ENCODE measurements at regions not wholly inside any gene's neighbourhood (a gene's known extent, or its start where the extent isn't known, plus 50 kb on each side); places are given as distances from the start of the nearest gene placed in this dataset.

DNA sequence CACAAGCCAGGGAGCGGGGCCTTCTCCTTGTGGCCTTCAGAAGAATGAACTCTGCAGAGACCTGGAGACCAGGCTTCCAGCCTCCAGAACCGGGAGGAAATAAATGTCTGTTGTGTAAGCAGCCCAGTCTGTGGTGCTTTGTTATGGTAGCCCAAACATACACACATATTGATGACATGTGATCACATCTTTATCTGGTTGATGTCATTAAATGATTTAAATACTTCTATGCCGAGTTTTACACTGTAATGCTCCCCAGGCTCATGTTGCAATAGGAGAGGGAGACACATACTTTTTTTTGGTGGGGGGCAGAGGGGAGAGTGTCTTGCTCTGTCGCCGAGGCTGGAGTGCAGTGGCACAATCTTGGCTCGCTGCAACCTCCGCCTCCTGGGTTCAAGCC, 188.0 kb upstream of the IRS2 start:
- H3K9ac ChIP-seq (ENCODE audit: extremely low read depth, insufficient read length, low read length): no peak overlapping the region
- H3K4ac ChIP-seq (ENCODE audit: low read depth, low read length): no peak overlapping the region
- DNase-seq: no peak
- H2BK120ac ChIP-seq (ENCODE audit: low read depth, low read length, poor library complexity, severe bottlenecking): no peak overlapping the region
- Mint-ChIP-seq H3K4me1 (no peaks in the 10 kb centered on the region), H3K27me3 (ENCODE audit: low read depth) (peaks cover 6% of the 10 kb centered on the region), H3K36me3 (ENCODE audit: insufficient read depth in 1 of 3, low read depth in 3 of 3) (peaks cover 0 to 14% (median 3%) of the 10 kb centered on the region in 3 experiments; a peak in 3 of 7 replicates), H3K4me3 (no peak overlapping the region), H3K27ac (no peak overlapping the region), H3K9me3 (peaks cover 10 to 13% of the 10 kb centered on the region in 2 experiments)
- H3K4me2 ChIP-seq (ENCODE audit: insufficient read depth, insufficient read length, low read length): no peak overlapping the region
- H3K79me2 ChIP-seq (ENCODE audit: insufficient read depth, low read length): no peaks in the 10 kb centered on the region
- H4K91ac ChIP-seq (ENCODE audit: insufficient read length, low read depth, low read length): no peak overlapping the region
- peaks cover 5% of the 10 kb centered on the region for H3K9me3 ChIP-seq (ENCODE audit: control insufficient read depth, low read depth, low read length)
- no peaks in the 10 kb centered on the region for H3K23me2 ChIP-seq (ENCODE audit: insufficient read length, low read depth, low read length, poor library complexity, severe bottlenecking)
- H4K8ac ChIP-seq (replicated peaks; ENCODE audit: insufficient read length, low read depth, low read length): no peak overlapping the region
- H2BK20ac ChIP-seq (ENCODE audit: low read depth, low read length, poor library complexity, severe bottlenecking): no peak overlapping the region
- no peak overlapping the region for H2AK5ac ChIP-seq (ENCODE audit: insufficient read length, low read length)
- H3K79me1 ChIP-seq (ENCODE audit: insufficient read depth, low read depth, low read length, poor library complexity, severe bottlenecking): no peaks in the 10 kb centered on the region
- H2BK12ac ChIP-seq (ENCODE audit: insufficient read length, low read depth, low read length): no peak overlapping the region
- no peak overlapping the region for H3K18ac ChIP-seq (ENCODE audit: insufficient read length, low read depth, low read length)
- no peaks in the 10 kb centered on the region for H4K20me1 ChIP-seq (ENCODE audit: control insufficient read depth, insufficient read depth, insufficient read length)
- no peaks in the 10 kb centered on the region for H3K27me3 ChIP-seq (ENCODE audit: insufficient read depth, low read length)
- H3T11ph ChIP-seq (ENCODE audit: low read length): no peak overlapping the region
- no peak overlapping the region for H4K5ac ChIP-seq (ENCODE audit: insufficient read length, low read depth, low read length)
- H3K14ac ChIP-seq (ENCODE audit: insufficient read depth, low read length): no peak overlapping the region
- no peak overlapping the region for H3K56ac ChIP-seq (ENCODE audit: insufficient read length, low read depth, low read length)
- TF ChIP-seq, protein P1, sequence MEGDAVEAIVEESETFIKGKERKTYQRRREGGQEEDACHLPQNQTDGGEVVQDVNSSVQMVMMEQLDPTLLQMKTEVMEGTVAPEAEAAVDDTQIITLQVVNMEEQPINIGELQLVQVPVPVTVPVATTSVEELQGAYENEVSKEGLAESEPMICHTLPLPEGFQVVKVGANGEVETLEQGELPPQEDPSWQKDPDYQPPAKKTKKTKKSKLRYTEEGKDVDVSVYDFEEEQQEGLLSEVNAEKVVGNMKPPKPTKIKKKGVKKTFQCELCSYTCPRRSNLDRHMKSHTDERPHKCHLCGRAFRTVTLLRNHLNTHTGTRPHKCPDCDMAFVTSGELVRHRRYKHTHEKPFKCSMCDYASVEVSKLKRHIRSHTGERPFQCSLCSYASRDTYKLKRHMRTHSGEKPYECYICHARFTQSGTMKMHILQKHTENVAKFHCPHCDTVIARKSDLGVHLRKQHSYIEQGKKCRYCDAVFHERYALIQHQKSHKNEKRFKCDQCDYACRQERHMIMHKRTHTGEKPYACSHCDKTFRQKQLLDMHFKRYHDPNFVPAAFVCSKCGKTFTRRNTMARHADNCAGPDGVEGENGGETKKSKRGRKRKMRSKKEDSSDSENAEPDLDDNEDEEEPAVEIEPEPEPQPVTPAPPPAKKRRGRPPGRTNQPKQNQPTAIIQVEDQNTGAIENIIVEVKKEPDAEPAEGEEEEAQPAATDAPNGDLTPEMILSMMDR (conservative IDR thresholded peaks at IDR 0.05): no peak
- H3K27ac ChIP-seq (ENCODE audit: insufficient read length, low read depth, low read length): no peak overlapping the region
- no peak overlapping the region for H3K23ac ChIP-seq (ENCODE audit: insufficient read length, low read depth, low read length)
- no peak overlapping the region for H2BK15ac ChIP-seq (ENCODE audit: low read depth, low read length)
- H3K4me1 ChIP-seq (ENCODE audit: insufficient read depth, low read length): no peaks in the 10 kb centered on the region
- no peak overlapping the region for H2BK5ac ChIP-seq (ENCODE audit: insufficient read length, low read length)
- WGBS (ENCODE audit: extremely low coverage, insufficient read length, low lambda C conversion rate): no CpG with 5 or more reads among the region's 7 CpGs
- H2AFZ ChIP-seq (ENCODE audit: low read length): no peak overlapping the region
